Subcutaneous abdominal adipose tissue (tissue), 5 donors: ENCODE measurements at regions not wholly inside any gene's neighbourhood (a gene's known extent, or its start where the extent isn't known, plus 50 kb on each side); places are given as distances from the start of the nearest gene placed in this dataset.
"Not testable (repeated sequence)": the region's sequence is repeated elsewhere in the genome, so short reads cannot be mapped to it uniquely, and the experiment has no call there.

Experiments used
- H3K27ac ChIP-seq: one replicate; pipeline ENCODE4 v1.7.0; 2013; ENCODE audit warnings: low read depth, mild to moderate bottlenecking, inconsistent platforms, low read length, moderate library complexity
- H3K27me3 ChIP-seq, 5 donors: one replicate each; pipeline ENCODE4 v1.7.0; 2013; ENCODE audit warnings: low read length in 5 of 5, inconsistent platforms in 1 of 5; ENCODE audit not compliant: control insufficient read depth in 5 of 5, insufficient read depth in 4 of 5
- H3K36me3 ChIP-seq, 5 donors: one replicate each; pipeline ENCODE4 v1.7.0; 2013; ENCODE audit warnings: low read length in 5 of 5; ENCODE audit not compliant: control insufficient read depth in 5 of 5, insufficient read depth in 5 of 5
- H3K4me1 ChIP-seq, 5 donors: one replicate each; pipeline ENCODE4 v1.7.0; 2013; ENCODE audit warnings: low read length in 5 of 5, mild to moderate bottlenecking in 3 of 5, moderate library complexity in 1 of 5; ENCODE audit not compliant: control insufficient read depth in 5 of 5, insufficient read depth in 5 of 5
- H3K4me3 ChIP-seq, 5 donors: one replicate each; pipeline ENCODE4 v1.7.0; 2013; ENCODE audit warnings: low read length in 5 of 5, low read depth in 1 of 5
- H3K9ac ChIP-seq, 5 donors: one replicate each; pipeline ENCODE4 v1.7.0; 2013; ENCODE audit warnings: low read length in 5 of 5, mild to moderate bottlenecking in 4 of 5, moderate library complexity in 3 of 5
- H3K9me3 ChIP-seq, 5 donors: one replicate each; pipeline ENCODE4 v1.7.0; 2013; ENCODE audit warnings: low read length in 5 of 5; ENCODE audit not compliant: control insufficient read depth in 5 of 5
- donor health status: healthy.
- donor health status: healthy.
- donor health status: healthy.
- donor health status: healthy.
- donor health status: healthy.

DNA sequence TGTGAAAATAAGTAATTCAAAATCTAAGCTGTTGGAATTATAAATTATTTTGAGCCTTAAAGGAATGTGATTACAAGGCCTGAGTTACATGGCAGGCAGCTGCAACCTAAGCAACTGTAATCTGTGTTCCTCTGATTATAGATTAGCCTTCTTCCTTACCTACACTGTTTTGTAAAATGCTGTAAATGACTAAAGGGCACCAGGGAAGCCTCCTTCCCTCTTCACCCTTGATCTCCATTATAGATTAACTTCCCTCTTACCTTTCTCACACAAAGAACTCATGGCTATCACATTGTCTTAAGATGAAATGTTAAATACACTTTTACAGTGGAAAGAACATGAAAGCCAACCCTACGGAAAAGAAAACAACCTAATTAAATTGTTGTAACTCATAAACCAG, 423.7 kb upstream of the KLF12 start:
- H3K4me3 ChIP-seq = no peak overlapping the region
- no peak overlapping the region for H3K27ac ChIP-seq
- H3K9me3 ChIP-seq = no peaks in the 10 kb centered on the region
- H3K36me3 ChIP-seq = no peaks in the 10 kb centered on the region
- H3K4me1 ChIP-seq = no peaks in the 10 kb centered on the region
- no peak overlapping the region for H3K9ac ChIP-seq
- no peaks in the 10 kb centered on the region for H3K27me3 ChIP-seq

DNA sequence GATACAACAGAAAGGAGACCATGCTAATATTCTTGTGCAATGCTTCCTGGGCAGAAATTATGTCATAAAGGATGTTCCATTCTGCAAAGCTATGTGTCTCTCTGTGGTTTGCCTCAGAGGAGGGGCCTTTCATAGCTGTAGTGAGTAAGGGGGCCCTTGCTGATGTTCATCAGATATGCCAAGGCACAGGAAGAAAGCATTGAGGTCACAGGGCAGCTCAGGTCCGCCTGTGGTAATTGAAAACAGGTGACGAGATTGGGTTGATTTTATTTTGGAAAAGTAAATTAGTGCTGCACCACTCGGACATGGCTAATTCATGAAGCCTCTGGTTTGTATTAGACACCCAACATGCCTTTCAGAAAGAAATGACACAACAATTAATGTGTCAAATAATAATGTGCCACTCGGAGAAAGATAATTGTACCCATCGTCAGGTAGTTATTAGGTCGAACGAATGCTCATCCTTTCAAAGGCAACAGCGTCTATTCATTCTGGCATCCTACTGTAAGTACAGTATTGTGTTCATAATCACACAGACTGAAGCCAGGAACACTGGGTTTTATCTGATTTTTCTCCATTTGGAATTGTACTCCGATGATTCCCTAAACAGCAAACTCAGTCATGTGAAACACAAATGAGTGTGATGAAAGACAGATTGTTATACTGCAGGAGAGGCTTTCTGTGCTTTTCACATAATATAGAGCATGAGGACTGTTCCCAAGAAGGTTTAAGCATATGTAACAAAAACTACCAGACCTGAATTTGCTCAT, 421.6 kb upstream of the KLF12 start:
- Histone ChIP-seq H3K4me1 (no peaks in the 10 kb centered on the region), H3K27me3 (no peaks in the 10 kb centered on the region)

DNA sequence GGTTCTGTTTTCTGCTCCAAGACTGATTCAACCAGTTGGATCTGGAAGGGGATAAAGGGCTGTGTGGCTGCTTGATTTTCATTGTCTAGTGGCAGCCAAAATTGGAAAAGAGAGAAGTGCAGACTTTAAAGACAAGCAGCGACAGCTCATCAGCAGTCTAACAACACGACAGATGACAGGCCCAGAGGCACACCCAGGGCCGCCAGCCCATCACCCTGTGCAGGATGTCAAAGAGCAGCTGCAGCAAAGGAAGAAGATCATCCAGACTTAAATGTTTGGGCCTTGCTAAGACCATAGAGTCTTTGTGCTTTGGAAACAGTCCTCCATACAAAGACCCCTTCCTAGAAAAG, 421.0 kb upstream of the KLF12 start:
- Histone ChIP-seq H3K4me1 (no peaks in the 10 kb centered on the region), H3K27ac (no peak overlapping the region), H3K27me3 (no peaks in the 10 kb centered on the region), H3K9ac (no peak overlapping the region), H3K9me3 (no peaks in the 10 kb centered on the region), H3K36me3 (no peaks in the 10 kb centered on the region), H3K4me3 (no peak overlapping the region)

More for the DNA sequence above, 421.6 kb upstream of the KLF12 start:
- Histone ChIP-seq H3K4me3 (no peak overlapping the region), H3K9ac (no peak overlapping the region), H3K36me3 (no peaks in the 10 kb centered on the region), H3K9me3 (no peaks in the 10 kb centered on the region), H3K27ac (no peak overlapping the region)

DNA sequence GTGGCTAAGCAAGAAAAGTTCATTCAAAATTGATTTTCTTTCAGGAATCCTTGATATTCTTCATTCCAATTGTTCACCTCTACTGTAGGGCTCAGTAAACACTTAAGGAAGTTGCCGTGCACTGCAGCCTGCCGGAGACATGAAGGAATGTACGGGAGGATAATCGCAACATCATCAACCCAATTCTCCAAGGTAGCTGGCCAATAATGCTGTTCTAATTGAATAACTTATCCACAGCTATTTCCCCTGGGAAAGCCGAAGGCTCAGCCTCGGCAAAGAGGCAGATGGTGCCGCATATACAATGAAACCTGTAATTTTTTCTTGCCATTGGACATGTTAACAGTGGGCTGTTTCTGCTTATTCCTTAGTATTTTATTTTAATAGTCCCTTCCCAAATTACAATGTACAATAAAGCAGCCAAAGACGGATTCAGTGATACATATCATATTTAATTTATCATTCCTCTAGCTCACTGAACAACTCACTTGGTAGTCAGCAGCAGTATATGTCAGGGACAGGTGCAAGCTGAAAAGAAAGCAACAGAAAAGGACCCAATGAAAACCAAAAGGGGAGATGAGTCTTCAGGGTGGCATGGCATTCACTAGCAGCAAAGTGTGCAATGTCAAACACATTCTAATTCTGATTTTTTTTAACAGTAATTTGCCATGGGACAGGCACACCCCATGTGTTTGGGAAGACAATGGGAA, 420.5 kb upstream of the KLF12 start:
- no peaks in the 10 kb centered on the region for H3K36me3 ChIP-seq
- H3K9ac ChIP-seq = no peak overlapping the region
- no peaks in the 10 kb centered on the region for H3K27me3 ChIP-seq
- H3K27ac ChIP-seq = no peak overlapping the region
- H3K9me3 ChIP-seq = no peaks in the 10 kb centered on the region
- no peak overlapping the region for H3K4me3 ChIP-seq
- H3K4me1 ChIP-seq = no peaks in the 10 kb centered on the region

DNA sequence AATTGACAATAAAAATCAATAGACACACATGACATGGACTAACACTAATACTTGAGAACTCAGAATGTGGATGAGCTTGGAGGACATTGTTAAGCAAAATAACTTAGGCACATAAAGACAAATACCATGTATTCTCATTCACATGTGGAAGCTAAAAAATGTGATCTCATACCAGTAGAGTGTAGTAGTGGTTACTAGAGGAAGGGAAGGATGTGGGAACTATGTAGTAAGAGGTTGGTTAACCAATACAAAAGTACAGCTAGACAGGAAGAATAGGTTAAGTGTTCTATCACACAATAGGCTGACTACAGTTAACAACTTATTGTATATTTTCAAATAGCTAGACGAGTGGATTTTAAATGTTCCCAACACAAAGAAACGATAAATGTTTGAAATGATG, 415.8 kb upstream of the KLF12 start:
- no peak overlapping the region for H3K9ac ChIP-seq
- H3K9me3 ChIP-seq = no peaks in the 10 kb centered on the region
- no peaks in the 10 kb centered on the region for H3K27me3 ChIP-seq
- no peak overlapping the region for H3K4me3 ChIP-seq
- no peak overlapping the region for H3K27ac ChIP-seq
- no peaks in the 10 kb centered on the region for H3K4me1 ChIP-seq
- H3K36me3 ChIP-seq = no peaks in the 10 kb centered on the region

DNA sequence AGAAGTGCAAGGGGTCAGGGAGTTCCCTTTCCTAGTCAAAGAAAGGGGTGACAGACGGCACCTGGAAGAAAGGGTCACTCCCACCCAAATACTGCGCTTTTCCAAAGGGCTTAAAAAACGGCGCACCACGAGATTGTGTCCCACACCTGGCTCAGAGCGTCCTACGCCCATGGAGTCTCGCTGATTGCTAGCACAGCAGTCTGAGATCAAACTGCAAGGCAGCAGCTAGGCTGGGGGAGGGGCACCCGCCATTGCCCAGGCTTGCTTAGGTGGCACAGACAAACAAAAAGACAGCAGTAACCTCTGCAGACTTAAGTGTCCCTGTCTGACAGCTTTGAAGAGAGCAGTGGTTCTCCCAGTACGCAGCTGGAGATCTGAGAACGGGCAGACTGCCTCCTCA, 402.4 kb upstream of the KLF12 start:
- H3K9ac ChIP-seq, H3K4me1 ChIP-seq, H3K27ac ChIP-seq, H3K27me3 ChIP-seq, H3K36me3 ChIP-seq, H3K9me3 ChIP-seq, H3K4me3 ChIP-seq: not testable (repeated sequence)

DNA sequence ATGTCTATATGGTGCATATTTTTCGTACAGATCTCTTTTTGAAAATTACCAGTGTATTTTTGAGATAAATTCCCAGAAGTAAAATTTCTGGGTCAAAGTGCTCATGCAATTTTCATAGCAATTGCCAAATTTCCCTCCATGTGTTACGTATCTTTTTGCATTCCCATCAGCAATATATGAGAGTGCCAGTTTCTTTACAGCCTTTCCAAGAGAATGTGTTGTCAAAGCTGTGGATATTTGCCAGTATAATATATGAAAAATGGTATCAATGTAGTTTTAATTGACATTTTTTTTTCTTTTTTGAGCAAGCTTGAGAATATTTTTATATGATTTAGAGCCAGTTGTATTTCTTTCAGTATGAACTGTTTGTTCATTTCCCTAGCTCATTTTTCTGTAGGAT, 399.0 kb upstream of the KLF12 start:
- H3K4me3 ChIP-seq = no peak overlapping the region
- H3K9me3 ChIP-seq = no peaks in the 10 kb centered on the region
- H3K27ac ChIP-seq = no peak overlapping the region
- no peaks in the 10 kb centered on the region for H3K36me3 ChIP-seq
- no peaks in the 10 kb centered on the region for H3K27me3 ChIP-seq
- no peaks in the 10 kb centered on the region for H3K4me1 ChIP-seq
- H3K9ac ChIP-seq = no peak overlapping the region

DNA sequence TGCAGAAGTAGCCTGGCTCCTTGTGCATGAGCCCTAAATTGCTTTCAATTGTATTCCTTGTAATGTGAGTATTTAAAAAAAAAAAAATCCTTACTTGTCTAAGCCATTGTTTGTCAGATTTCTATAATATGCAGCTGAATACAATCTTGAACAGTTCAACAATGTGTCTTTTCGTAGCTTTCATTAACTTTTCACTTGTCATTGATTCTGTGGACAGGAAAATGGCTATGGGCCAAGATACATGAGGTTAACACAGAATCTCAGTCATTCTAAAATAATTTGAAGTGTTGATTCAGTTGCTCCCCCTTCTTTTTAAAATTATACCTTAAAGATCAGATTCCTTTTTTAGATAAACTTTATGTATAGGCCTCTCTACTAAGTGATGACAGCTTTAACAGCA, 395.8 kb upstream of the KLF12 start:
- no peak overlapping the region for H3K9ac ChIP-seq
- H3K4me1 ChIP-seq = no peaks in the 10 kb centered on the region
- no peak overlapping the region for H3K4me3 ChIP-seq
- no peaks in the 10 kb centered on the region for H3K27me3 ChIP-seq
- no peaks in the 10 kb centered on the region for H3K9me3 ChIP-seq
- no peaks in the 10 kb centered on the region for H3K36me3 ChIP-seq
- no peak overlapping the region for H3K27ac ChIP-seq

DNA sequence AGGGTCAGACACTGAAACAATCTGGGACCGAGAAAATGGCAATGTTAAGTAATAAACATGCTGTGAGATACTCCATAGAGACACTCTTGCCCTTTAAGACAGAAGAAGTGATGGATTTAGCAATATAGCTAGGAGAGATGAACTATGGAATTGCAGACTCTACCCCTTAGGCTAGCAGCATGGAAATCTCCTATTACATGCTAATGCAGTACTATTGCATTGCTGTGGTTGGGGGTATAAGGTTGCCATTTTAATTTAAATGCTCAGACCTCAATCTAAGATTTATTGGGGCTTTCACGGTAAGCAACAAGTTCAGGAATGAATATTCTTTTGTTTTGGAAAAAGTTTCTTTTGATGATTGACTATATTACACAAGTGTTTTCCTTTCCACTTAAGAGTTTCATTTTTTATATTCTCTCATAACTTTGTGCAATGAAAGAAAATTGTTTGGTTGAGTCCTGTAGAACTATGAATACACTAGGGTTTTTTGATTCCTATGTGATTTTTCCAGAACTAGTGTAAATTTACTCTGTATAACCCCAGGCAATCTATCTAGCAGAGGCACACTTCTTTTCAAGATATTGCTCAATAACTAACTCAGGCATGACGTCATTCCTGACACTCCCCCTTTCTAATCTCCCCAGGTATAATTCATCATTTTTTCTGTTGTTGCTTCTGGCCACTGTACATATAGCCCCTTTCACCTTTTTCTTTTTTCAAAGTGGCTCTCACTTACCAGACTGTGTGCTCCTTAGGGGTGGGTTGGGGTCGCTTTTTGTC, 394.7 kb upstream of the KLF12 start:
- H3K4me1 ChIP-seq = no peaks in the 10 kb centered on the region
- no peaks in the 10 kb centered on the region for H3K27me3 ChIP-seq
- no peak overlapping the region for H3K27ac ChIP-seq
- H3K4me3 ChIP-seq = no peak overlapping the region
- H3K9me3 ChIP-seq = no peaks in the 10 kb centered on the region
- H3K9ac ChIP-seq = no peak overlapping the region
- no peaks in the 10 kb centered on the region for H3K36me3 ChIP-seq

DNA sequence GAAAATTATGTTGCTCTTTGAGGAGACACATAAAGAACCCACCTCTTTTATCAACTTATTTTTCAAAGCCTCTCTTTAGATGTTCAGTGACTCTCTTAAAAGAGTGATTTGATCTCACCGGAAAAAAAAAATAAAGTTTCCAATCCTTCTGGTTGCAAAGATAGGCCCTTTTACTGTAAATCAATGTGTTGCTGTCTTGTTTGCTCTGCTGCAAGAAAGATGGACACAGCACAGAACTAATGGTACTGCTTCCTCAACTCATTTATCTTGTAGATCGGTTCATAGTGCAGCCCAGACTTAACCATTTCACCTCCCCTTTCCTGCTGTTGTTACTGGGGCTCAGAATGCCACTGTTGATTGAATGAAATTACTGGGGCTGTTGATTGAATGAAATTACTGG, 388.9 kb upstream of the KLF12 start:
- Histone ChIP-seq H3K9ac (no peak overlapping the region), H3K4me3 (no peak overlapping the region), H3K36me3 (no peaks in the 10 kb centered on the region), H3K27me3 (no peaks in the 10 kb centered on the region), H3K27ac (no peak overlapping the region), H3K4me1 (no peaks in the 10 kb centered on the region), H3K9me3 (no peaks in the 10 kb centered on the region)
